ENCODE measurements at regions not wholly inside any gene's neighbourhood (a gene's known extent, or its start where the extent isn't known, plus 50 kb on each side); places are given as distances from the start of the nearest gene placed in this dataset.
"Not testable (repeated sequence)": the region's sequence is repeated elsewhere in the genome, so short reads cannot be mapped to it uniquely, and the experiment has no call there.

DNA sequence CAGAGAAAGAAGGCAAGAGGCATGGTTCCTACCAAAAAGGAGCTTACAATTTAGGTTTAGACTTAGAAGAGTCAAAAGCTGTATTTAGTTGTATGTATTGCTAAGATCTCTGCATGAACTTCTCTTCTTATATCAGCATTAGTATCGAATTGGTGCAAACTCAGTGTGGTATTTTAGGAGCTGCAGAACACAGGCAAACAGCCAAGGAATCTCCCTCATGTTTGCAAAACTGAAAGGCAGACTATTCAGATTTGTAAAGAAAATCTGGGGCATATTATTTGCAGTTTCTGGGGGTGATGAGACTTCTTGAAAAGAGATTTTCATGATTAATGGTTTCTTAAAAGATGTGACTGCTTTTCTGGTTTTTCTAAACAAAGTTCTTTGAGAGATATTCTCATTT, 252.7 kb downstream of the CEMIP2 start:
- TF ChIP-seq, protein P1, sequence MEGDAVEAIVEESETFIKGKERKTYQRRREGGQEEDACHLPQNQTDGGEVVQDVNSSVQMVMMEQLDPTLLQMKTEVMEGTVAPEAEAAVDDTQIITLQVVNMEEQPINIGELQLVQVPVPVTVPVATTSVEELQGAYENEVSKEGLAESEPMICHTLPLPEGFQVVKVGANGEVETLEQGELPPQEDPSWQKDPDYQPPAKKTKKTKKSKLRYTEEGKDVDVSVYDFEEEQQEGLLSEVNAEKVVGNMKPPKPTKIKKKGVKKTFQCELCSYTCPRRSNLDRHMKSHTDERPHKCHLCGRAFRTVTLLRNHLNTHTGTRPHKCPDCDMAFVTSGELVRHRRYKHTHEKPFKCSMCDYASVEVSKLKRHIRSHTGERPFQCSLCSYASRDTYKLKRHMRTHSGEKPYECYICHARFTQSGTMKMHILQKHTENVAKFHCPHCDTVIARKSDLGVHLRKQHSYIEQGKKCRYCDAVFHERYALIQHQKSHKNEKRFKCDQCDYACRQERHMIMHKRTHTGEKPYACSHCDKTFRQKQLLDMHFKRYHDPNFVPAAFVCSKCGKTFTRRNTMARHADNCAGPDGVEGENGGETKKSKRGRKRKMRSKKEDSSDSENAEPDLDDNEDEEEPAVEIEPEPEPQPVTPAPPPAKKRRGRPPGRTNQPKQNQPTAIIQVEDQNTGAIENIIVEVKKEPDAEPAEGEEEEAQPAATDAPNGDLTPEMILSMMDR (IDR thresholded peaks at IDR 0.05; ENCODE audit: partially characterized antibody, unreplicated experiment), result no peak
- no peak for DNase-seq
- Mint-ChIP-seq H3K9me3 (ENCODE audit: unreplicated experiment) (no peaks in the 10 kb centered on the region), H3K27ac (ENCODE audit: unreplicated experiment) (no peak overlapping the region), H3K4me1 (ENCODE audit: low read depth, unreplicated experiment) (peaks cover 4% of the 10 kb centered on the region), H3K36me3 (ENCODE audit: unreplicated experiment) (no peaks in the 10 kb centered on the region), H3K27me3 (ENCODE audit: unreplicated experiment) (peaks cover 2% of the 10 kb centered on the region), H3K4me3 (ENCODE audit: unreplicated experiment) (no peak overlapping the region)

DNA sequence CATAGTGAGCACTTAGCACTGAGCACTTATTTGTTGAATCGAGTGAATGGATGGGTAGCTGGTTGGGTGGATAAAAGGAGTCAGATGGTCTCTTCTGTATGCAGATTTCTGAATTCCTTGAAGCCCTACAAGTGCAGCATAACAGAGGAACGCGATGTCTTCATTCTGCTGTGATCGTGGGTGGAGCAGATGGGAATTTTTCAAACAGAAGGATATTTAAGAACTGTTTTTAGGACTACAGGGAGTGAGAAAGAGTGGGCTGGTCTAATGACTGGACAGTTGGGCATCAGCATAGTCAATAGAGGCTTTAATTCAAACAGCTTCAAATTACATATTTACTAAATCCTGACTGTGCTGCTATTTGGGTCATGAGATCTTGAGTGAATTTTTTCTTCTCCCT, 253.2 kb downstream of the CEMIP2 start:
- peaks cover 4% of the 10 kb centered on the region for H3K4me1 Mint-ChIP-seq (ENCODE audit: low read depth, unreplicated experiment)
- DNase-seq, result no peak
- H3K4me3 Mint-ChIP-seq (ENCODE audit: unreplicated experiment), result no peak overlapping the region
- no peak overlapping the region for H3K27ac Mint-ChIP-seq (ENCODE audit: unreplicated experiment)
- TF ChIP-seq, protein P1 (IDR thresholded peaks at IDR 0.05; ENCODE audit: partially characterized antibody, unreplicated experiment), result no peak
- H3K36me3 Mint-ChIP-seq (ENCODE audit: unreplicated experiment), result no peaks in the 10 kb centered on the region
- no peaks in the 10 kb centered on the region for H3K9me3 Mint-ChIP-seq (ENCODE audit: unreplicated experiment)
- peaks cover 2% of the 10 kb centered on the region for H3K27me3 Mint-ChIP-seq (ENCODE audit: unreplicated experiment)

DNA sequence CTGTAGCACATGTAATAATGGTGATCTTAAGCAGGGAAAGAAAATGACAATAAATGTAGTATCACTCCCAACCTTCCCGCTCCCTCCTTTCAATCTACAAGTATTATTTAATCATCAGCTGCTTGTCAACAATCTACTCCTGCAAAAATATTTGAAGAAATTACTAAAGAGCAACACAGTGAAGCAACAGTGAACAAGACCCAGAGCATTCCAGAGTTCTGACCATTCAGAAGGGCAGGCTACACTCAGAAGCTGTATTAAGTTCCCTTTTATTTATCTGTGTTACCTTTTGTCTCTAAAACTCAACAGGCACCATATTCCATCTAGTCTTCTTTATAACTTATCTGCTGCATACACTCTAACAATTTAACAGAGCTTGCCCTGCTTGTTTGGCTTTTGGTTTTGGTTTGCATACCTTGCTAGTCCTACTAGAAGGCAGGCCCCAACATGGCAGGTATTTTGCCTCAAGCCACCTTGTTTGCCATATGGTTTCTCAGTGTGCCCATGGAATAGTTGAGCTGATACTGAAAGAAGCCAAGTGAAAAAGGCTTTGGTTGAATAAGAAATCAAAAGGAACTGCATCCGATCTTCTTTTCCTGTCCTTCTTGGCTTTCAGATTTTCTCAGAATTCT, 253.9 kb downstream of the CEMIP2 start:
- Mint-ChIP-seq H3K27me3 (ENCODE audit: unreplicated experiment) (peaks cover 2% of the 10 kb centered on the region), H3K9me3 (ENCODE audit: unreplicated experiment) (no peaks in the 10 kb centered on the region), H3K27ac (ENCODE audit: unreplicated experiment) (no peak overlapping the region), H3K4me1 (ENCODE audit: low read depth, unreplicated experiment) (peaks cover 4% of the 10 kb centered on the region), H3K36me3 (ENCODE audit: unreplicated experiment) (no peaks in the 10 kb centered on the region), H3K4me3 (ENCODE audit: unreplicated experiment) (no peak overlapping the region)
- TF ChIP-seq, protein P1 (IDR thresholded peaks at IDR 0.05; ENCODE audit: partially characterized antibody, unreplicated experiment), result no peak
- no peak for DNase-seq

DNA sequence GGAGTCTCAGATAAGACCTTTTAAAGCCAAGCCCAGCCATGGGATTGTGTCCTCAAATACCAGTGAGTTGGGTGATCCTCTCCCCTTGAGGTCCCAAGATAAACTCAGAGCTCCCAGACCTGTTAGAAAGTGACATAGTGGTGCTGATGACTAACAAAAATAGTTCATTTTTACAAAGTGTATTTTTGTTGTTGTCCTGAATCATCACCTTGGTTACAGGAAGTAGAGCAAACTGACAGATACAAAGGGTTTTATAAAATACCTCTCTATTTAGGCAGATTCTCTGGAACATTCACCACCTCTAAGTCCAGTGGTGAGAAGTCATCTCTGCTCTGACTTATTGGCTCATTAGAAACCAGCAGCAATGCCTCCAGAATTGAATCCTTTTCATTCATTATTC, 259.3 kb downstream of the CEMIP2 start:
- Mint-ChIP-seq H3K36me3 (ENCODE audit: unreplicated experiment) (no peaks in the 10 kb centered on the region), H3K27ac (ENCODE audit: unreplicated experiment) (no peak overlapping the region), H3K27me3 (ENCODE audit: unreplicated experiment) (no peaks in the 10 kb centered on the region), H3K4me1 (ENCODE audit: low read depth, unreplicated experiment) (no peaks in the 10 kb centered on the region), H3K4me3 (ENCODE audit: unreplicated experiment) (no peak overlapping the region), H3K9me3 (ENCODE audit: unreplicated experiment) (no peaks in the 10 kb centered on the region)
- DNase-seq, result no peak
- TF ChIP-seq, protein P1 (IDR thresholded peaks at IDR 0.05; ENCODE audit: partially characterized antibody, unreplicated experiment), result no peak

DNA sequence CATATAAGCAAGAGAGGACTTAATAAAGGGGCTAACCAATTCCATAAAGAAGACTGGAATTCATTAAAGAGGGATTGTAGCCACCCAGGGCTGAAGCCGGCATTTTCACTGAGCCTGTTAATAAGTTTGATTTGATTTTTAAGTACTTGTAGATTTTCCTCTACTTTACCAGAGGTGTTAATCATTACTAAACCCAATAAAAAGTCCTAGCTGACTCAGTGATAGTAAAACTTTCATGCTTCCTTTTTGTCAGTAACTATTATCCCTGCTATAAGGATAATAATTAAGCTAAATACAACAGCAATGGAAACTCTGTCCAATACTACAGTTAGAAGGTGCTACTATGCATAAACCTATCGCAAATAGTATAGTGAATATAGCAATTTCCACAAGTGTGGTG, 260.2 kb downstream of the CEMIP2 start:
- H3K36me3 Mint-ChIP-seq (ENCODE audit: unreplicated experiment); H3K4me3 Mint-ChIP-seq (ENCODE audit: unreplicated experiment); H3K27ac Mint-ChIP-seq (ENCODE audit: unreplicated experiment); H3K9me3 Mint-ChIP-seq (ENCODE audit: unreplicated experiment); H3K27me3 Mint-ChIP-seq (ENCODE audit: unreplicated experiment); H3K4me1 Mint-ChIP-seq (ENCODE audit: low read depth, unreplicated experiment); DNase-seq: not testable (repeated sequence)
